Right kidney (tissue), 1 donor: ENCODE measurements at regions not wholly inside any gene's neighbourhood (a gene's known extent, or its start where the extent isn't known, plus 50 kb on each side); places are given as distances from the start of the nearest gene placed in this dataset.

Experiments
- DNase-seq: peaks from one replicate; pipeline ENCODE4 v3.0.0-alpha.2; 2016

DNA sequence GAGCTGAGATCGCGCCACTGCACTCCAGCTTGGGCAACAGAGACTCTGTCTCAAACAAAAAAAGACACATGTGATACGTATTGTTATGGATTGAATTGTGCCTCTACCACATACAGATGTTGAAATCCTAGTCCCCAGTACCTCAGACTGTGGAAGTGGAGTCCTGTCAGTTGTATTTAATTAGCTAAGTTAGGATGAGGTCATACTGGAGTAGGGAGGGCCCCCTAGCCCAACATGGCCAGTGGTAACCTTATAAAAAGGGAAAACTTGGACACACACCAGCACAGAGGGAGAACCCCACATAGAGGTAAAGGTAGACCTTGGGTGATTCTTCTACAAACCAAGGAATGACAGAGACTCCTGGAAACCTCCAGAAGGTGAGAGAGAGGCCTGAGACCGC lies 119.8 kb downstream of the GADD45G start:
- no peak for DNase-seq

DNA sequence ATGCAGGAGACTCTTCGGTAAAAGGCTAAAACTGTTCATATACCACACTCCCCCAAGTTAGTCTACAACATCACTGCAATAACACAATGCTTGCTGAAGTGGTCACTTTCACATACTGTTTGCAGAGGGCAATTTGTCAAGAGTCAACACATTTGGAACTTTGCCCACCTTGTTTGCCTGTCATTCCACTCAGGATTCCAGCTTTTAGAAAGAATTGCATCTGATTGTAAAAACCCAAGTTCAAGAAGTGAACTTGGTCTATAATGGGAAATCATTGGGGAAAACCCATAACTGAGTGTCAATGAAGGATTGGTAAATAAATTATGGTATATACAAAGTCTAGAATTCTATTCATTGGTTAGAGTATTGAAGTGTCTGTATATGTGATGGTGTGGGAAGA lies 120.5 kb downstream of the GADD45G start:
- DNase-seq = no peak

DNA sequence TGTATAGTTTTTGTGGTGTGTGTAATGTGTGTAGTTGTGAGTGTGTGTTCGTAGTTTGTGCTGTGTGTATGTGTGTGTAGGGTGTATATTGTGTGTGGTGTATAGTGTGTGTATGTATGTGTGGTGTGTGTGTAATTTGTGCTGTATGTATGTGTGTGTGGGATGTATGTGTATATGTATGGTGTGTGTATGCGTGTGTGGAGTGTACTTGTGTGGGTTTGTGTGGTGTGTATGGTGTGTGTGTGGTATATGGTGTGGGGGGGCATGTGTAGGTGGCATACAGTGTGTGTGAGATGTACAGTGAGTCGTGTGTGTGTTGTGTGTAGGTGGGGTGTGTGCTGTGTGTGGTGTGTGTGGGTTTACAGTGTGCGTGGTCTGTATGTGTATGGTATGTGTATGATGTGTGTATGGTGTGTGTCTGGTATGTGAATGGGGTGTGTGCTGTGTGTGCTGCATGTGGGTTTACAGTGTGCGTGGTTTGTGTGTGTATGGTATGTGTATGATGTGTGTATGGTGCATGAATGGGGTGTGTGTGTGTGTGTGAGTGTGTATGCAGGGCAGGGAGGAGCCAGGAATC lies 125.2 kb downstream of the GADD45G start:
- DNase-seq = no peak

- no peak for DNase-seq
Observed at GRCh38 chr9:89730715-89731114, 125.9 kb downstream of the GADD45G start.

- no peak for DNase-seq
Observed at GRCh38 chr9:89731262-89732182, 126.7 kb downstream of the GADD45G start.

DNA sequence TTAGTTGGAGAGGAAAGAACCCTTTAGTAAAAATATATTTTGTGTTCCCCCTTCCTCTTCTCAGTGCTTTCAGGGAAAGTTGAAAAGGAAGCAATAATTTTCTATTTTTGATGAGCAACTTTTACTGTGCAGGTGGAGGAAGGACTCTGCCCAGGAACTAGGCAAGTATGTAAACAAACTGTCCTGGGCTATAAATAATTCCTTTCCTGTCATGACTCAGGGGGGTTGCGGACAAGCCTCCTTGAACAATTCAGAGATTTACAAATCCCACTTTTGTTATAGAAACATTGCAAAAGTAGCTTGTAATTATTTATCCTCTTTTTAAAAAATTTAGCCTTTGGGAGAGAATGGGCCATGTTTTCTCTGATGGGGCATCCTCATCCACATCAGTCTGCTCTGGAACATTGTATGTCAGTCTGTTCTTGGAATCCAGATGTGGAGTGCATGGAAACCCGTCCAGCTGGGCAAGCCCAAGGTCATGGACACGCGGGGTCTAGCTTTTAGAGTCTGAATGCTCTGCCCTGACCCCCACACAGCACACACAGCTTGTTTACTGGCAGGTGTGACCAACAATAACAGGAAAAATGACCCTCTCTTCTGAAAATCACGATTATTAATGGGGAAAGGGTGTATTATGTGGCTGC lies 127.6 kb downstream of the GADD45G start:
- DNase-seq = no peak

GRCh38 chr9:89732939-89733324 lies 128.1 kb downstream of the GADD45G start:
- DNase-seq = no peak

DNA sequence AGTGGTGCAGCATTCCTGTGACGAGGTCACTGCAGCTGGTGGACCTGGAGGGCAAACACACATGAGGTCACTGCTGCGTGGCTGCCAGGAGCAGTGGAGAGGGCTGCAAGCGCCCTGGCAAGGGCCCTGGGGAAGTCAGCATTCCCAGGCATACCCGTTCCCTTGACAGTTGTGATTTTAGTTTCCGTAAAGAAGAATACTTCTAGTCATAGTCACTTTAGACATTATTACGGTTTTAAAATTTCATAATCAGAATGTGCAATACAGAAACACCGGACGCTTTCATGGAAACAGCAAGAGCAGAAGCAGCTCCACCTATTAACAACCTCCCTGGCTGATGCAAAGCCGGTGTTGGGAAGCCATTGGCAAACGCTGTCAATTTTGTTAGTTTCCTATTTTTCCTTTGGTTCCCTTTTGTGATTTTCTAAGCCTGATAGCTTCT lies 129.8 kb downstream of the GADD45G start:
- DNase-seq = no peak

- DNase-seq = no peak
Observed at GRCh38 chr9:89738137-89738932, 133.5 kb downstream of the GADD45G start.

DNA sequence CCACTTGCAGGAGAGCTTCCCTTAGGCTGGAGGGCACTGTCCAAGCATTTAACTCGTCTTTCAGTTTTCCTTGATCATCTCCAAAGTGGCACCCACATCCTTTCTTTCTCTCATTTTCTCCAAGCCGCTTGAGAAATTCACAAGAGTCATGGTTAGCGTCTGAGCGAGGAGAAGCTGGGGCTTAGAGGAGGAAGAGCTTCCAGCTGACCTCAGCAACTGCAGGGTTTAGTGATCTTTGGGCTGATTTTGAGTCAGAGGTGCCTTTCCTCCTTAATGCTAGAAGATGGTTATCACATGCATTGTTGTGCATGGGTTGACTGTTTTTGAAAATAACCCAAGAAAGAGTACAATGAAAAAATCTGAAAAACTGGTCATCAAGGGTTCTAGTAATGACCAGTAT lies 134.7 kb downstream of the GADD45G start:
- DNase-seq = no peak

DNA sequence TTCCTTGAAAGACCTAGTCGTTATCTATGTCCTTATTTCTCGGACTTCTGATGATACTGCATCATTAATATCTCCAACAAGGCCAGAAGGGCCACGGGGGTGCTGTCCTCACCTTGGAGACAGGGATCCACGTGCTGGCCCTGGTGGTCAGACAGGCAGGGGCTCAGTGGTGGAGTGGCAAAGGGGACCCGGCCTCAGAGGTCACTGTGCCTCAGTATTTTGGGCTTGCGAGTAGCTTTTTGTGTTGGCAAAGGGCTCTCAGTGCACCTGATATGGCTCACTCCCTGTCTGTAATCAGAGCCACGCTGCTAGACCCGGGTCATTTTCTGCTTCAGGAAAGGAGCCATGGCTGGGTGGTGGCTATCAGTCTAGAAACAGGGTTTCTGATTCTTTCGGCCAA lies 135.1 kb downstream of the GADD45G start:
- no peak for DNase-seq

- DNase-seq = no peak
Observed at GRCh38 chr9:89740722-89741121, 135.9 kb downstream of the GADD45G start.

- DNase-seq = no peak
Observed at GRCh38 chr9:89742660-89743059, 137.8 kb downstream of the GADD45G start.

GRCh38 chr9:89743216-89743572 lies 138.4 kb downstream of the GADD45G start:
- no peak for DNase-seq

DNA sequence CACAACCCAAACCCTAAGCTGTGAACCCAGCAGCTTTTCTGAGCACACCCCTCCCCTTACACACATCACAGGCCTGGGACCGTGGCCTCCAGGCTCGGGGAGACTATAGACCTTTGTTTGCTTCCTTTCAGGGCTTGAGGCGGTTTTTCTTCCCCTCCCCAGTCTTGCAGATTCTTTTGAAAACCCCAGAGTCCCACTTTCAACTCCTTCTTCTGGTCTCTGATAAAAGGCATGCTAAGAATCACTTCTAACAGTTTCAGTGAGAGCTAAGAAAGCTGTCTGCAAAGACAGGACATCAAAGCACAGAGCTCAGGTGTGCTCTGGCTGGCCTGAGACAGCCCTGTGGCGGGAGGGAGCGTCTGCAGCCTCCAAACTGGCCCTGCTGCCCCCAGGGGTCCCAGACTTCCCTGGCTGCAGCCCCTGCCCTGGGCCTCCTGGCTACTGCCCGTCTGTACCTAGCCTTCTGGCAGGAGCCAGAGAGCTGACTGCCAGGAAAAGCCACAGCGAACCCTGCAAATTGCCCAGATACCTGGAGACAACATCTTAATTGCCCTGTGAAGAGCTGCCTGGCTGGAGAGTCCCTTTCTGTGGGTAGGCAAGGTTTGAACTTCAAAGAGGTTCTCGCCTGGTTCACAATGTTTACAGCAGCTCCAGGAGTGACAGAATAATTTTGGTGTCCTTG lies 138.9 kb downstream of the GADD45G start:
- no peak for DNase-seq

GRCh38 chr9:89744255-89744648 lies 139.4 kb downstream of the GADD45G start:
- DNase-seq = no peak

DNA sequence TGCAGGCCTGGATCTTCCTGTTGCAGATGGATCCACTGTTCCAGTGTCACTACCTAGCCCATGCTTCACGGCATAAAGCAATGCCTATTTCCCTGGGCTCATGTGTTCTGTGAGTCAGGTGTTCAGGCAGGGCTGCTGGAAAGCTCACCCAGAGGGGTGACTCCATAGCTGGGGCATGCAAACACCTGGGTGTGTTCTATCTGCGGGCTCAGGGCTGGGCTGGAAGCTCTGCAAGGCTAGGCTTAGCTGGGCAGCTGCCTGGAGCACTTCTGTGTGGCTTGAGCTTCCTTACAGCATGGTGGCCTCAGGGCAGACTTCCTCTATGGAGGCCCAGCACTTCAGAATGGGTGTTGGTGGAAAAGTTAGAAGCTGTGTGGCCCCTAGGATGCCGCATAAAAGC lies 139.9 kb downstream of the GADD45G start:
- DNase-seq = no peak

- no peak for DNase-seq
Observed at GRCh38 chr9:89745601-89746376, 141.0 kb downstream of the GADD45G start.

DNA sequence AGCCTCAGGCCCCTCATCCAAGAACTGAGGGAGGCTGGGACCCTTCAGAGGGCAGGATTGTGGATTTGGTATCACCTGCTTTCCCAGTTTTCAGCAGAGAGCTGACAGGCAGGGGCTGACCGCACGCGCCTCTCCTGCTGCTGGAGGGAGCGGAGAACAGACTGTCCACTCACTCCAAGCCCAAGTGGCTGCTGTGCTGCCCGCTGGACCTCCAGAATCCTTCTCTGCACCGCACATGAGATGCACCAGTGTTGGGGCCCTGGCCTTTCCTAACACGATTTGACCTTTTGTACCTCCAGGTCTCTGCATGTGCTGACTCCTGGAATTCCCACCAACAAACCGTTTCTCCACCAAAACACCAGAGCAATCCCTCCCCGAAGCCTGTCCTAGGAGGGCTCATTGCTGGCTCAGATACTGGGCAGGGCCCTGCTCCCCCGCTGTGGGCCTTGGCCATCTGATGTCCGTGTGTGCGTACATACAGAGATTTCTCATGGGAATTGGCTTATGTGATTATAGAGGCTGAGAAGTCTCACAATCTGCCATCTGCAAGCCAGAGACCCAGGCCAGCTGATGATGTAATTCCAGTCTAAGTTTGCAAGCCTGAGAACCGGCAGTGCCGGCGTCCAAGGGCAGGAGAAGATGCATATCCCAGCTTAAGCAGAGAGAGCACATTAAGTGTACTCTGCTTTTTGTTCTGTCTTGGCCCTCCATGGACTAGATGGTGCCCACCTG lies 141.7 kb downstream of the GADD45G start:
- no peak for DNase-seq

DNA sequence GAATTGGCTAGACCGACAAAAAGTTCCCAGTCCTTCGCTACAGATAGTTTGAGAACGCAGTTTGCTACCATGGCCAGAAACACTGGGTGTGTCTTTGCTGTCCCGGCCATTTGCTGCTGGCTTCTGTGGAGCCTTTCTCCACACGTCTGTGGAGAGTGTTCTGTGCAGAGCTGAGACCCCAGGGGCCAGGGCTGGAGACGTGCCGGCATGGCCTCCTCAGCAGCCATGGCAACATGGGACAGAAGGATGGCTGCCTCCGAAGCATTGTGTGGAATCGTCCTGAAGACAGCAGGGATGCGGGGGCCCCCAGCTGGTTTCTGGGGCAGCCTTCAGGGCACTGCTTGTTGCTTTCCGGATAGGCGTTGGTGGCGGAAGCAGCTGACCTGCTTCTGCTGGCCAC lies 142.8 kb downstream of the GADD45G start:
- no peak for DNase-seq
